OCI-LY1 (cell line): ENCODE measurements at regions not wholly inside any gene's neighbourhood (a gene's known extent, or its start where the extent isn't known, plus 50 kb on each side); places are given as distances from the start of the nearest gene placed in this dataset.

Experiments used
- H2AFZ ChIP-seq: fragments of 200-600 bp; sonication (generic), shearing (Covaris generic); 2 replicates; pipeline ENCODE4 v1.6.0; 2014; ENCODE audit warnings: antibody characterized with exemption, mild to moderate bottlenecking, low read length
- H3F3A ChIP-seq: fragments of 200-600 bp; sonication (generic), shearing (Covaris generic); 2 replicates; pipeline ENCODE4 v1.6.0; 2014; ENCODE audit warnings: mild to moderate bottlenecking, antibody characterized with exemption, low read length, moderate library complexity; ENCODE audit not compliant: insufficient read depth
- H3K27ac ChIP-seq: fragments of 200-600 bp; sonication (generic); 2 replicates; pipeline ENCODE4 v1.5.1; 2014; ENCODE audit warnings: low read length, mixed run types, mild to moderate bottlenecking, low read depth; ENCODE audit not compliant: poor library complexity, severe bottlenecking
- H3K27me3 ChIP-seq: fragments of 200-600 bp; sonication (generic); 2 replicates; pipeline ENCODE4 v1.6.0; 2014; ENCODE audit warnings: antibody characterized with exemption, mild to moderate bottlenecking, low read length, moderate library complexity; ENCODE audit not compliant: insufficient read depth
- H3K36me3 ChIP-seq: fragments of 200-600 bp; sonication (generic); 2 replicates; pipeline ENCODE4 v1.6.1; 2014; ENCODE audit warnings: mild to moderate bottlenecking, antibody characterized with exemption, low read length, moderate library complexity, mixed read lengths; ENCODE audit not compliant: insufficient read depth
- H3K4me1 ChIP-seq: fragments of 200-600 bp; sonication (generic); 2 replicates; pipeline ENCODE4 v1.5.1; 2014; ENCODE audit warnings: mild to moderate bottlenecking, low read length, moderate library complexity; ENCODE audit not compliant: insufficient read depth, severe bottlenecking
- H3K4me2 ChIP-seq: fragments of 200-600 bp; sonication (generic), shearing (Covaris generic); 2 replicates; pipeline ENCODE4 v1.6.1; 2014; ENCODE audit warnings: low read length
- H3K4me3 ChIP-seq: fragments of 200-600 bp; sonication (generic); 2 replicates; pipeline ENCODE4 v1.5.1; 2014; ENCODE audit warnings: low read length, low read depth, mild to moderate bottlenecking, mixed read lengths; ENCODE audit not compliant: poor library complexity, severe bottlenecking
- H3K79me2 ChIP-seq: fragments of 200-600 bp; shearing (Covaris generic); 2 replicates; pipeline ENCODE4 v1.6.1; 2016; ENCODE audit warnings: mixed run types, low read length, mixed read lengths; ENCODE audit not compliant: insufficient read depth
- H3K9ac ChIP-seq: fragments of 200-600 bp; sonication (generic), shearing (Covaris generic); 2 replicates; pipeline ENCODE4 v1.6.1; 2014; ENCODE audit warnings: mild to moderate bottlenecking, low read length, mixed read lengths
- H3K9me2 ChIP-seq: fragments of 200-600 bp; sonication (generic), shearing (Covaris generic); 2 replicates; pipeline ENCODE4 v1.6.1; 2014; ENCODE audit warnings: low read depth, mild to moderate bottlenecking, low read length, mixed read lengths
- H3K9me3 ChIP-seq: fragments of 200-600 bp; shearing (Covaris generic); 2 replicates; pipeline ENCODE4 v1.6.1; 2014; ENCODE audit warnings: low read length, mixed read lengths
- H4K20me1 ChIP-seq: fragments of 200-600 bp; sonication (generic), shearing (Covaris generic); 2 replicates; pipeline ENCODE4 v1.6.0; 2016; ENCODE audit warnings: mild to moderate bottlenecking, low read length; ENCODE audit not compliant: insufficient read depth
- EZH2 ChIP-seq: fragments of 200-600 bp; sonication (generic), shearing (Covaris generic); IDR thresholded peaks from 2 replicates; pipeline ENCODE4 v1.8.0; 2017; ENCODE audit warnings: borderline replicate concordance, mixed run types, mild to moderate bottlenecking, antibody characterized with exemption, low read length, moderate library complexity, mixed read lengths
- TF ChIP-seq, protein P1 (sequence below): fragments of 200-600 bp; sonication (generic), shearing (Covaris generic); IDR thresholded peaks from 2 replicates; pipeline ENCODE4 v1.5.1; 2017; ENCODE audit warnings: mild to moderate bottlenecking, antibody characterized with exemption, low read length, moderate library complexity, mixed read lengths

DNA sequence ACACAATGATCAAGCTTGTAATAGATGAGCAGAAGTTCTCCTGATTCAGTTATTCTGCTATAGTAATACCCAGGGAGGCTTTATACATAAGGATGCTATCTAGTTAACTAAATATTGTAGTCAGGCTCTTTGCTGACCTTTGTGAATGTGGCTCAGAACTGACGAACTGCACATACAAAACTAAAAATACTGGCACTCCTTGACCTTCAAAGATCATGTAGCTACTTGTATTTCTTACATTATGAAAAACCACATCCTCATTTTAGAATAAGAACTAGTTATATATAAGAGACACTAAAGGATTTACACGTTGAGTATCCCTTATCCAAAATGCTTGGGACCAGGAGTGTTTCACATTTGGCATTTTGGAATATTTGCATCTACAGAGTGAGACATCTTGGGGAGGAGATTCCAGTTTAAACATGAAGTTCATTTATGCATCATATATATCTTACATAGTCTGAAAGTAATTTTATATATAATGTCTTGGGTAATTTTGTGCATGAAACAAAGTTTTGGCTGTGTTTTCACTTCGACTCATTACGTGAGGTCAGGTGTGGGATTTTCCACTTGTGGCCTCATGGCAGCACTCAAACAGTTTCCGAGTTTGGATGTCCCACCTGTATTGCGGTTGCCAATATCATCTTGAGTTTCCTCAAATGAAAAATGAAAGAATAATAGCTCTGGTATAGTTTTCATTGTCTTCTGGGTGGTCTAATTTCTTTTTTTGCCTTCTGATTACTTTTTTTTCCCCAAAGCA, 58.4 kb upstream of the FBXL7 start:
- Histone ChIP-seq H3K9ac (no peak overlapping the region), H3K27ac (no peak overlapping the region), H2AFZ (no peak overlapping the region), H4K20me1 (no peaks in the 10 kb centered on the region), H3K9me3 (no peaks in the 10 kb centered on the region), H3K27me3 (no peaks in the 10 kb centered on the region), H3K4me2 (no peak overlapping the region), H3K79me2 (no peaks in the 10 kb centered on the region), H3F3A (no peaks in the 10 kb centered on the region), H3K4me3 (no peak overlapping the region), H3K4me1 (no peaks in the 10 kb centered on the region), H3K36me3 (no peaks in the 10 kb centered on the region), H3K9me2 (no peaks in the 10 kb centered on the region)
- TF ChIP-seq EZH2, result no peak
- TF ChIP-seq, protein P1, sequence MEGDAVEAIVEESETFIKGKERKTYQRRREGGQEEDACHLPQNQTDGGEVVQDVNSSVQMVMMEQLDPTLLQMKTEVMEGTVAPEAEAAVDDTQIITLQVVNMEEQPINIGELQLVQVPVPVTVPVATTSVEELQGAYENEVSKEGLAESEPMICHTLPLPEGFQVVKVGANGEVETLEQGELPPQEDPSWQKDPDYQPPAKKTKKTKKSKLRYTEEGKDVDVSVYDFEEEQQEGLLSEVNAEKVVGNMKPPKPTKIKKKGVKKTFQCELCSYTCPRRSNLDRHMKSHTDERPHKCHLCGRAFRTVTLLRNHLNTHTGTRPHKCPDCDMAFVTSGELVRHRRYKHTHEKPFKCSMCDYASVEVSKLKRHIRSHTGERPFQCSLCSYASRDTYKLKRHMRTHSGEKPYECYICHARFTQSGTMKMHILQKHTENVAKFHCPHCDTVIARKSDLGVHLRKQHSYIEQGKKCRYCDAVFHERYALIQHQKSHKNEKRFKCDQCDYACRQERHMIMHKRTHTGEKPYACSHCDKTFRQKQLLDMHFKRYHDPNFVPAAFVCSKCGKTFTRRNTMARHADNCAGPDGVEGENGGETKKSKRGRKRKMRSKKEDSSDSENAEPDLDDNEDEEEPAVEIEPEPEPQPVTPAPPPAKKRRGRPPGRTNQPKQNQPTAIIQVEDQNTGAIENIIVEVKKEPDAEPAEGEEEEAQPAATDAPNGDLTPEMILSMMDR, result no peak

DNA sequence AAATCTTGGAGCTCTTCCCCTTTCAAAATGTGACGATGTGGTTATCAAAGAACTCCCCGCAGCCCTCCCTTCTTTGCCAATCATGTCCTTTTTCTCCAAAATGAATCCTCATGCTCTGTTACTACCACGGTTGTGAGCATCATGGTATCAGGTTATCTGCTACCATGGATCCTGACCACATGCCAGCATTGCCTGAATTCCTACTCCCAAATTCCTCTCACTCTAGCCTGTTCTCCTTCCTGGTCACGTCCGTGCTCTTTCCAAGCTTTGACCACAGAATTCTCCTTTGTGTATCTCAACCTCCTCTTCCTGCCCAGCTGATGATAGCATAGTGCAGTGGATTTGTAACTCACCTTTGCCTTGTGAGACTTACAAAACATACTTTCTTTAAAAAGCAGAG, 59.5 kb upstream of the FBXL7 start:
- no peak overlapping the region for H3K9ac ChIP-seq
- H3K4me3 ChIP-seq, result no peak overlapping the region
- H3K27ac ChIP-seq, result no peak overlapping the region
- no peaks in the 10 kb centered on the region for H3K36me3 ChIP-seq
- H3K4me2 ChIP-seq, result no peak overlapping the region
- H3K4me1 ChIP-seq, result no peaks in the 10 kb centered on the region
- H2AFZ ChIP-seq, result no peak overlapping the region
- no peaks in the 10 kb centered on the region for H3K79me2 ChIP-seq
- no peaks in the 10 kb centered on the region for H3F3A ChIP-seq
- no peaks in the 10 kb centered on the region for H3K9me3 ChIP-seq
- H4K20me1 ChIP-seq, result no peaks in the 10 kb centered on the region
- H3K27me3 ChIP-seq, result no peaks in the 10 kb centered on the region
- H3K9me2 ChIP-seq, result no peaks in the 10 kb centered on the region
- TF ChIP-seq EZH2, result no peak
- TF ChIP-seq, protein P1, result no peak

DNA sequence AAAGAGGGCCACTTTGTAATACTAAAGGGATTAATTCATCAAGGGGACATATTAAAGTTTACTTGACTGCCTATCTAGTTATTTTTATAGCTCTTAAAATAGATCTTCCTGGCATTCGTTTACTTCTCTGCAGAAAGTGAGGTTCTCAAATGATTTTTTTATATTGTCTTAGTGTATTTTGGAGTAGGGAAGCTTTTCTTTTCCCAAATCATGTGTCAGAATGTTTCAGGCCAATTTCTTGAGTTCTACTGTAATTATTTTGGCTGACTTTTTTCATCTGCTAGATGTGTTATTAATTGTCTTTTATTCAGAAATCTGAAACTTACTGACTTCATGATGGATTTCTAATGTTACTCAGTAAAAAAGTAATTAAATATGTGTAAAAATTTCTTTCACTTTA, 60.2 kb upstream of the FBXL7 start:
- no peaks in the 10 kb centered on the region for H3K36me3 ChIP-seq
- no peaks in the 10 kb centered on the region for H3F3A ChIP-seq
- H2AFZ ChIP-seq, result no peak overlapping the region
- no peak overlapping the region for H3K4me2 ChIP-seq
- no peaks in the 10 kb centered on the region for H3K9me3 ChIP-seq
- H4K20me1 ChIP-seq, result no peaks in the 10 kb centered on the region
- no peak overlapping the region for H3K4me3 ChIP-seq
- H3K9me2 ChIP-seq, result no peaks in the 10 kb centered on the region
- no peaks in the 10 kb centered on the region for H3K79me2 ChIP-seq
- H3K27me3 ChIP-seq, result no peaks in the 10 kb centered on the region
- H3K9ac ChIP-seq, result no peak overlapping the region
- H3K4me1 ChIP-seq, result no peaks in the 10 kb centered on the region
- H3K27ac ChIP-seq, result no peak overlapping the region
- TF ChIP-seq EZH2, result no peak
- TF ChIP-seq, protein P1, result no peak
